HT-29 (cell line): ENCODE measurements at regions not wholly inside any gene's neighbourhood (a gene's known extent, or its start where the extent isn't known, plus 50 kb on each side); places are given as distances from the start of the nearest gene placed in this dataset.

Experiments
- DNase-seq: peaks from one replicate; pipeline ENCODE4 v3.0.0-alpha.2; 2015; ENCODE audit warnings: low spot score

DNA sequence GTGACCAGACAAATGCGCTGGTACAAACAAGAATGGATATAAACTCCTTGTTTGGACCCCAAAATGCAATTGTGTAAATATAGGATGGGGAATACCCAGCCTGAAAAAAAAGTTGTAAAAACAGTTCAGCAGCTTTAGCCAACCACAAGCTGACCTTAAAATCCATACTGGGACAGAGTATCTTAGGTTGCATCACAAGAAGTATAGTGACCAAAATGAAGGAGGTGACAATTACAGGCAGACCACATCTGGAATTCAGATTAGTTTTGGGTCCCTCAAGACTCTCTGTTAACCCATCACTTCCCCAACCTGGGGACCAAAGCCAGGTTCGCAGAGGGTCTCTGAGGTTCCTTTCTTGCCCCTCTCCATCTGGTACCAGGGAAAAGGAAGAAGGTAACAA lies 115.9 kb upstream of the PRR20G start:
- DNase-seq: no peak

DNA sequence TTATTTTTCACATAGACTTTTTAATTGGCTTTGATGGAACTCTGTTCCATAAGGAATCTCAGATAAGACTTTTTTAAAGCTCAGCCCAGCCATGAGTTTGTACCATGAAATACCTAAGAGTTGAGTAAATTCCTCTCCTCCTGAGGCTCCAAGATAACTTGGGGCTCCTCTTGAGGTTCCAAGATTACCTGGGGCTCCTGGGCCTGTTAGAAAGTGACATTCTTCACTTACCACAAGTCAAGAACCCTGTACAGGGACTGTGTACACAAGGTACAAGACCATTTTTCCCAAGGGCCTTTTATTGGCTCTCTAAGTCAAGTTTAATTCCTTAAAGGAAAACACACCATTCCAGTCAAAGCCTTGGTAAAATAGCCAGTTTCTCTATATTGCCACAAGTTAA lies 111.3 kb upstream of the PRR20G start:
- DNase-seq: no peak

DNA sequence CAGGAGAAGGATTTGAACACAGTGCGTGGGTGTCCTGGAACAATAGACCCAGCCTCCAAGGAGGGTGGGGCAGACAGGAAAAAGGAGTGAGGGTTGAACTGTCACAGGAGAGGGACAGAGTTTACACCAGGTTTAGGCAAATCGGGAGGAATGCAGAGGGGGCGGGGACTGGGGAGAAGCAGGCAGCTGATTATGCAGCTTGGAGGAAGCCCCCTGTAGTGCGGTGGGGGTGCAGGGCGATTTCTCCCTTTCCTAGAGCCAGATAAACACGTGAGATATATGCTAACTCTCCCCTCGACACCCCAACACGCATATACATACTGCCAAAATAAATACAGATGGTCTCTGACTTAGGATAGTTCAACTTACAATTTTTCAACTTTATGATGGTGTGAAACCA lies 108.6 kb upstream of the PRR20G start:
- no peak for DNase-seq

DNA sequence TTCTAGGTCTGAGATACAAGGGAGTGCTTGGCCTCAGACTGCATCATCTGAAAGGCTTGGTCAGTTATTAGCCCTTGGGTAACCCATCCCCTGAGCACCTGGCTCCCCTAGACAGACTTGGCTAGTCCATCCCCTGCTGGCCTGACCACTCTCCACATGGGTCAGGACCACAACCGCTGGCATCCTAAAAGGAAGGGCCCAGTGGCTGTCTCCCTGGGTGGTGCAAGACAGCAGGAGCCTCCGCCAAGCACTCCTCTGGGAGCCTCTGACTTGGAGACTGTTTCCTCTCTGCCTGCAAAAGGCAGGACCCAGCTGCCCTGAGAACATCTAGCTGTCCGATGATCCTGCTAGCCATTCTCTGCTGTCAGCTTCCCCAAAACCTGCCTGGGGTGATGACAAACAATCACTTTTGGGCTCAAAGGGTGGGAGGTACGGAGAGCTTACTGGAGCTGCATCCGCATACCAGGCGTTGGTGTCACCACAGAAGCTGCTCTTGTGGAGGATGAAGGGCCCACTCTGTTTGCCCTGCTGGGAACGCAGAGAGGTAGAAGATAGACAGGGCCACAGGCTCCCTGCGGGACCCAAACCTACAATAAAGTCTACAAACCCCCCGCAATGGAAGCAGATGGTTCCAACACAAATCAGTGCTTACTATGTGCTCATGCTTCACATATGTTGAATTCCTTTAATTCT lies 108.0 kb upstream of the PRR20G start:
- DNase-seq: no peak

DNA sequence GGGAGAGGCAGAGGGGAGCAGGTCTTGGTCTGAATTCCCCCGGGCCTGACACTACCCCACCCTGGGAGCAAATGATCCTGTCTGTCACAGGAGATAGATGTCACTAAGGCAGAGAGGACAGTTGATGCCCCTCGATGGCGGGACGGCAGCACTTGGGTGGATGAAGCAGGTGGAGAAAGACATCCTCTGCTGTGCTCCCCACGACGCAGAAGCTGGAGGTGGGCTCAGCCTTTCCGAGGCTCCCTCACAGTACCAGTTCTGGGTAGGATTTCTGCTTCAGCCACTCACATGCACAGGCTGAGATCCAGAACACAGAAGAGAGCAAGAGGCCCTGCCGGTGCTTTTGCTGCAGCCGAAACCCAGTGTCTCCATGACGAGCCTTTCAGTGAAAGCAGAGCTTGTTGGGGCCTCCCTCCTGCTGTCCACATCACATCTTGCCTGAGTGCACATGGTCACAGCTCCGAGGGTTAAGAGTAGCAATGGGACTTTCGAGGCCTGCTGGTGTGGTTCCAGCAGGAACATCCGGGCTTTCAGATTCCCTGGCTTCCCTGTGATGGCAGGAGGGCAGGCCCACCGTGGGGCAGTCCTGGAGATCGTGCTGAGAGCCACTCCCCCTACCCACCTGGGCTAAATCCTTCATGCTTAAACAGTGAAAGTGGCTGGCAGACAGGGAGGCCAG lies 107.3 kb upstream of the PRR20G start:
- DNase-seq: no peak

DNA sequence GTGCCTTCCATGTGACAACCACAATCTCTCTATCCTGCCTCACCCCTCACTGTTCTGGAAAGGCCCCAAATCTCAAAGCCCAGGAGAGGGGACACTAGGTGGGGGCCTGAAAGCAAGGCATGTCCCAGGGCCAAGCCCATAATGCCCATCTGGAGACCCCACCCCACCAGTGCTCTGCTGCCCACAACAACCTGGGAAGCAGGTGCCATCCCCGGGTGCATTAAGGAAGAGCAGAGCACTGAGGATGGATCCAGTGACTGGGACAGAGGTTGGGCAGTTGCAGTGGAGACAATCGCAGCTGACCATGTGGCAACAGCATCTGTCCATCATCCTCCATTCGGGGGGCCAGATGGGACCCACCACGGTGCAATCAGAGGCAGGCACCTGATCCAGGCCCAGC lies 106.2 kb upstream of the PRR20G start:
- DNase-seq: no peak

DNA sequence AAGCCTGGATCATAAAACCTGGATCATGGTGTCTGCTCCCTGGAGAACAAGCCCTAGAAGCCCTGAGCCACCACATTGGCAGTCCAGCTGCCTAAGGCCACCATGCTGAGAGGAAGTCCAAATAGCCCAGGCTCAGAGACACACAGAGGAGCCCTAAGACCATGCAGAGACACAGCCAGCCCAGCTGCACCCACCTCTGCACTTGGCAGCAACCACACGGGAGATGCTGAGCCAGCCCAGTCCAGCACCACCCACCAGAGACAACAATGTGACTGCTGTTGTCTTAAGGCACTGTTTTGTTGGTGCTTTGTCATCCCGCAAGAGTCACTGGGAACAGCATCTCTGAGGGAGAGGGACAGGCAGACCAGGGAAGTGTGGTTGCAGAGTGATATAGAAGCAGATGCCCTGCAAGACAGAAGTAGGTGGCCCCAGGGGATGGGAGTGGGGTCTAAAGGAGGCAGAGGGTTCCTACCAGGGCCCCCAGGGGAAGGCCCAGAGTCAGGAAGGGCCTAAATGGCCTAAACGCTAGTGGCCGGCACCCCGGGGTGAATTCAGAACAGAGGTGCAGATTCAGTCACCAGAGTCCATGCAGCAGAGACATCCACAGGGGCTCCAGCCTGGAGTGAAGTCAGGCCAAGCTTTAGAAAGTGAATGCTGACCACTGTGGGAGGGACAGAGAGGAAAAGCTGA lies 105.4 kb upstream of the PRR20G start:
- DNase-seq: no peak

DNA sequence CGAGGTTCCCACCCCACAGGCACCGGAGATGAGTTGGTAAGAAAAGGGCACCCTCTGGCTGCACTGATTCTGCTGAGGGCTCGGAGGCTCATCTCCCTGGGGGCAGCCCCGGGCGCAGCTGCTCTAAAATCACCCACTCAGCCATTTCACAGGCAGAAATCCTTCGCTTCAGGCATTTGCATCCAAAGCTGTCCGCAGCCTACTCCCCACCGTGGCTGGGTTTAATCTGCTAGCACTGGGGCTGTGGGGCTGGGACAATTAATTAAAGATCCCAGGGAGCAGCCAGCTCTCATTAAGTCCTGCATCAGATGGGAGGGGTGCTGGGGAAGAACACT lies 104.3 kb upstream of the PRR20G start:
- DNase-seq: no peak

DNA sequence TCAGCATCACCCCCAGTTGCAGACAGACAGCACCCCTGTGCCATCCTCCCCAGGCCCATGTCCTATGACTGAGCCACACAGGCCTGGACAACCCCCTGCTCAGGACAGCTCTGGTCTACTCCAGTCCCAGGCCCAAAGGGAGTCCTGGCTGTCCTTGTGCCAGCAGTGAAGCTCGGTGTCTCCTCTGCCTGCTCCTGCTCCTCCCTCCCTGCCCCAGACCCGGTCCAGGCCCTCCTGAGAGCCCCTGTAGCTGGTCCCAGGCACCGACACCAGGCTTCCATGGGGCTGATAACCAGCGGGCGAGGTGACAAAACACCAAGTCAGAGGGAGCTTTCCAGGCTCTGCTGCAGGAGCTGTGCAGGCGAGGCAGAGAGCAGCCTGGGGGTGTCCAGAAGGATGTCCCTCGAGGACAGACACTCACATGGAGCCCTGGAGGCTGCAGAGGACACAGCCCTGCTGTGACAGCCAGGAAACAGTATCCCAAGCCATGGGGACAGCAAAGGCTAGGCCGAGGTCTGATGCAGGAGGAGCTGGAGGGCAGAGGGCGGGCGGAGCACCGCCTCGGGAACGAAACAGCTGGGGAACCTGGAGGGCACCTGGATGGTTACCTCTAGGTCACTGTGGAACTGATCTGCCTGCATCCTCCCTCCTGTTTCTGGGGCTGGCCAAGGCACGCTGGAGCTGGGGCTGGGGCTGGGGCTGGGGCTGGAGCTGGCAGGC lies 103.8 kb upstream of the PRR20G start:
- DNase-seq: no peak

DNA sequence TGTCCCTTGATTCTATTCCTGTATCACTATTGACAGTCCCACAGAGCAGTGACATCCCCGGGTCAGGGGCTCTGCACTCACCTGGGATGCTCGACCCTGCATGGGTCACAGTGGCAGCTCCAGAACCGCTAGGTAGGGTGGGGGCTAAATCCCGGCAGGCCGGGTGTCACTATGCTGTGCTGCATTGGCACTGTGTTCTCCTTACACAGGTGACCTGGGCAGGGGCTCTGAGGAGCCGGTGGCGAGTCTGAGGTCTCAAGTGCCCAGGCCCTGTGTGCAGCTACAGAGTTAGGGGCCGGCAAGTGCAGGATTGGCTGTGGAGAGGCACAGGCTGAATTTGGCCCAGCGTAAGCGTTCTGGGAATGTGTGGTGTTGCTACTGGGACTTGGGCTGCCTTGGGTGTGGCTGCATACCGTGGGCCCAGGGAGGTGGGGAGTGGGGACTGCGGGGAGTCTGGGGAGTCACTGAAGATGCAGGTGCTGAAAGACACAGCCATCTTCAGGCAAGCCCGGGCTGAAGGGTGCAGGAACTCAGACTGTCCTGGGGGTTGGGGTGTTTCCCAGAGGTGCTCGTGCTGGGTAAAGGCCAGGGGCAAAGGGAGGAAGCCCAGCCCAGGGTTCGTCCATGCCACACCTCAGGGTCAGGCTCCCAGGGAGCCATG lies 102.6 kb upstream of the PRR20G start:
- no peak for DNase-seq

DNA sequence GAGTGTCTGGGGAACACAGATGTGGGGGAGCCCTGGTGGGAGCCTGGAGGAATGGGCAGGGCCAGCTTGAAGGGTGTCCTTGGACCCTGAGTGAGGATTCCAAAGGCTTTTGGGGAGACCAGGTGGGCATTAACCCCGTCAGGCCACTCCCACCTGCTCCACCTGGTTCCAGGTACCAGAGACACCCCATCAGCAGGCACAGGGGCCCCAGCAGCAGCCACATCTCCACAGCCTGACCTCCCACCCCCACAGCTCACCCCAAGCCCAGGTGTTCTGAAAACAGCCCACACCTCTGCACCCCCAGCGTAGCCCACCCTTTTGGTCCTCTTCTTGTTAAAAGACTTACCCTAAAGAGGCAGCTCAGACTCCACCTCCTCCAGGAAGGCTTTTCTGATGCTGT lies 102.1 kb upstream of the PRR20G start:
- DNase-seq: no peak

DNA sequence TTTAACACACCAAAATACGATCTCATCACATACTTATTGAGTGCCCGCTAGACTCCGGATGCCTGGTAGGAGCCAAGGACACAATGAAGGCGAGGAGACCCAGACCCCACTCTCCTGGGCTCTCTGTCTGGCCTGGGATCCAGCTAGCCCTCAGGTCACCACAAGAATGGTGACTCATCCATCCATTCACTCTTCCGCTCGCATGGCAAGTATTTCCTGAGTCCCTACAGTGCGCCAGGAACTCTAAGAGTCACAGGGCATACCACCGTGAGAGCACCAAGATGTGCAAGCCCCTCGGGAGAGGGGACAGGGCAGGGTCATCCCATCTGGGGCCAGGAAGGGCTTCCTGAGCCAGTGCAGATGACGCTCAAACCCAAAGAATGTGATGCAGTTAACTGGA lies 101.6 kb upstream of the PRR20G start:
- DNase-seq: no peak

DNA sequence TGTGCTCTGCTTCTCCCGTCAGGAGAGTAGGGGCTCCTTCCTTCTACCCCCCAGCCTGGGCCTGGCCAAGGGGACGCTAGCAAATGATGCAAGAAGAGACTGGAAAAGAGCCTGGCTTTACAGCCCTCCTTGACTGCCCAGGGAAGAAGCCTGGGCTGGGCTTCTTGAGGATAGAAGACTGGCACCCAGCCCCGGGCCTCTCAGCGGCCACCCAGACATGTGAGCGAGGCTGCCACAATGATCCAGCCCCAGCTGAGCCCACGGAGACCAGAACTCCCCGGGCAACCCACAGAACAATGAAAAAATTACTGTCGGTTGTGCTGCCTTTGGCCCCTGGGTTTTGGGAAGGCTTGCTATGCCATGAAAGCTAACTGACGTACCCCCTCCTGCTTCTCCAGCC lies 100.6 kb upstream of the PRR20G start:
- no peak for DNase-seq

DNA sequence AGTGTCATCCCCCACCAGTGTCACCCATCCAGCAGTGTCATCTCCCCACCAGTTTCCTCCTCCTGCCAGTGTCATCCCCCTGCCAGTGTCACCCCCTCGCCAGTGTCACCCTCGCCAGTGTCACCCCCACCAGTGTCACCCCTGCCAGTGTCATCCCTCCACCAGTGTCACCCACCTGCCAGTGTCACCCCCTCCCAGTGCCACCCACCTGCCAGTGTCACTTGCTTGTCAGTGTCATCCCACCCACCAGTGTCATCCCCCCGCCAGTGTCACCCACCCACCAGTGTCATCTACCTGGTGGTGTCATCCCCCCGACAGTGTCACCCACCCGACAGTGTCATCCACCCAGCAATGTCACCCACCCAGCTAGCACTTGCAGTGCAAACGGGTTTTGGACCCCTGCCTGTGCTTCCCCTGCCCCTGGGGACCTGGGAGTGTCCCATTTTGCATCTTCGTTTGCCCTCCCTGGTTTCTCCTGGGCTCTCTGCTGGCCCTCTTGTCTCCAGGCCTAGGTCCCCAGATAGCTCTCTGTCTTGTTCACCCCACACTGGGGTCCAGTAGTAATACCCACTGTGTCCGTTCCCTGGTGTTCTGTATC lies 99.8 kb upstream of the PRR20G start:
- no peak for DNase-seq

DNA sequence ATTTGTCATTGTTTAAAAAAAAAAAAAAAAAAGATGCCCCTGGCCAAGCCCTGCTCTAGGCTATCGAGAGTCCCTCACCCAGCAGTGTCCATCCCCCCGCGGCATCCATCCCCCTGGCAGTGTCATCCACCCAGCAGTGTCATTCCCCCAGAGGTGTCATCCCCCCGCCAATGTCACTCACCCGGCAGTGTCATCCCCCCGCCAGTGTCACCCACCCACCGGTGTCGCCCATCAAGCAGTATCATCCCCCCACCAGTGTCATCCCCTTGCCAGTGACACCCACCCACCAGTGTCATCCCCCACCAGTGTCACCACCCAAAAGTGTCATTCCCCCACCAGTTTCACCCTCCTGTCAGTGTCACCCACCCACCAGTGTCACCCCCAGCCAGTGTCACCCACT lies 99.3 kb upstream of the PRR20G start:
- DNase-seq: no peak

DNA sequence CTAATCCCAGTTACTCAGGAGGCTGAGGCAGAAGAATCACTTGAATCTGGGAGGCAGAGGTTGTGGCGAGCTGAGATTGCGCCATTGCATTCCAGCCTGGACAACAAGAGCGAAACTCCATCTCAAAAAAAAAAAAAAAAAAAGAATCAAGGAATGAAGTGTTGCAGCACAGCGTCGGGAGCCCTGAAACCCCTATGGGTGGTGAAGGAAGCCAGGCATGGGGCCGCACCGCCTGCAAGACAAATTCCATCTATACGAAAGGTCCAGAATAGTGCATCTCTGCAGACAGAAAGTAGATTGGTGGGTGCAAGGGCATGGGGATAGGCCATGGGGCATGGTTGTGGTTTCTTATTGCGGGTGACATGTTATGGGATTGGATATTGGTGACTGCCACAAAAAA lies 98.6 kb upstream of the PRR20G start:
- no peak for DNase-seq

DNA sequence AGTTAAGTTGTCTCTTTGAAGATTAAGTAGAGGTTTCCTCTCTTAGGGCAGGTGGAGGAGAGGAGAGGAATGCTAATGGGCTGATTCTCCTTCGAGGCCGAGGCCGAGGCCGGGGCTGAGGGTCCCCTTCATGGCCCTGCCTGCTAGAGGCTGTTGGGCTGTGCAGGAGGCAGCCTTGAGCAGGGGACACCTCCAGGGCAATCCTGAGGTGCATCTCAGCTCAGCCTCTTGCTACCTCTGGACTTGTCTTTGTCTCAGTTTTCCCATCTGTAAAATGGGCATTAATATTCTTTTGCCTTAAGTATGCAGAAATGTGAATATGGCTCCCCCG lies 97.7 kb upstream of the PRR20G start:
- DNase-seq: no peak

DNA sequence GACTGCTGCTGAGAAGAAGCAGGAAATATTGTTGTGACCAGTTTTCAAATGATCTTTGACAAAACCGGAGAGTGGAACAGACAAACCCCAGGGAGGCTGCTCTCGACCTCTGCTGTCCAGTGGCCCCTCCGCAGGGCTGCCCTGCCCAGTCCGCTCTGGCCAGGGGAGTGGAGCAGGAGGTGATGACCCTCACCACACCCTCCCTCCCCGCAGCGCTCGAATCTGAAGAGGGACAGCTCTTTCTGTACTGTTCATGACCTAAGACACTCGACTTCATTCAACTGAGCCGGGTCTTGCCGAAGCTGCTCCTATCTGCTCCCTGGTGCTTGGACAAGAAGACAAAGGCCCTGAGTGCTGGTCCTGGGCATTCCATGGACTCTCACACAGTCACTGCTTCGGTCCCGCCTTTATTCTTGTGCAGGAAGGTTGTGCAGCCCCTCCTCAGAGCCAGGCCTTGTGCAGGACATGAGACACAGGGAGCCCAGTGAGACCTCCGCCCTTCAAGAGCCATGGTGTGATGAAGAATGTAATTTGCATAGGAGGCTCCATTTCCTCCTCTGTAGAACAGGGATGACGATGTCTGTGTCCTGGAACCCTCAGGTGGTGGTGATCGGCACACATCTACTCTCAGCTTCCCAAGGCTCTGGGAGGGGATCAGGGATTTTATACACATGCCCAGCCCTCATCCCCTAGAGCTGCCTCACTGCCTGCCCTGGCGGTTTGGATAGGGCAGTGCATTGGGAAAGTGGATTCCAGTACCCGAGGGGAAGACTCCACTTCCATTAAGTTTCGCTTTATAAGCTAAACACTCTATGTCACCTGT lies 97.1 kb upstream of the PRR20G start:
- DNase-seq: no peak

DNA sequence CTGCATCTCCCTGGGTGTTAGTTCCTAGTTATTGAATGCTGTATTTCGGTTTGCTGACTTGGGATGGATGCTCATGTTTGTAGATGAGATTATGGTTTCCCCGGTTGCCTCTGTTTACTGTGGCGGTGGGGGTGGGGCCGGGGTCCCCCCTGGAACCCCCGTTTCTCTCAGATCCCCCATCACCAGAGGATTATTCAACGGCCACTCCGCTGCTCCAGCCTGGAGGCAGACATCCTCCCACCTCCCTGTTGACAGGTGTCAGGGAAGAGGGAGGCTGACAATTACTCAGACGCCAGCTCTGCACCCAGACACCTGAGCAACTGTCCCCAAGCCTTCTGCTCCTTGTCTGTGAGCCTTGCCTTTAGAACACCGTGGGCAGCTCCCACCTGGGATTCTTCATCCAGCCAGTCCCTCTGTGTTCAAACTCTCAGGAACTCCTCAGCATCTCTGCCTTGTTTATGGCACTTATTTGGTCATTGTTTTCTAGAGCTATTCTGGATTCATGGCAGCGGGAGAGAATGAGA lies 95.9 kb upstream of the PRR20G start:
- no peak for DNase-seq

DNA sequence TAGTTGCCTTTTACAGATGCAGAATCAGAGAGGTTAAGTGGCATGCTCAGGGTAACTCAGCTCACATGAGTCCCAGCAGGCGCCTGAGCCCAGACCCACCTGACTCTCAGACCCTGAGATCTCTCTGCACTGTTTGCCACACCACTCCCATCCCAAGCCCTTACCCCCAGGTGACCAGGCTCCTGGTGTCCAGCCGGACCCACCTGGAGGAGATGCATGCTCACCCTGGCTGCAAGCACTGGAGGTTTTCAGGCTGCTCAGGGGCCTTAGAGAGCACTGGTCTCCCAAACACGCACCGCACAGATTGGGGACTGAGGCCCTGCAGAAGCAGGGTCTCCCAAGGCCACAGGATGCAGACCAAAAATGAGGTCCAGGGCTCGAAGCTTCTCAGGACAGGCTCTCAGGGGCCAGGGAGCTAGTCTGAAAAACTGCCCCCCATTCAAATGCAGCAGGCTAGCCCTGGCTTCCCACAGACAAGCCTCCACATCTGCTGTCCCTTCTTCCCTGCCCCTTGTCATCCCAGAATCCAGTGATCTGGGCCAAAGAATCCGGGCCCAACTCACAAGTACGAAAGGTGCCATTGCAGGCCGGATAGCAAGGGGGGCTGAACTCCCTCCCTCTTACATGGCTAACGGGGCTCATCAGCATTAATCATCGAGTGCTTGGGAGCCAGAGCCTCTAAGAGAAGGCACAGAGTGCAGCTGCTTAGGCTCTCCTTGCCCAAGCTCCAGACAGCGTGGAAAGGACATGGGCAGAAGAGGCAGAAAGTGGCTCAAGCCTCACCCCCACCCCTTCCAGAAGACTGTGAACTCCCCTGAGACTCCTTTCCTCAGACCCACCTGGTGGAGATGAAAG lies 90.2 kb upstream of the PRR20G start:
- DNase-seq: no peak
